ENCODE measurements at regions not wholly inside any gene's neighbourhood (a gene's known extent, or its start where the extent isn't known, plus 50 kb on each side); places are given as distances from the start of the nearest gene placed in this dataset.
"Not testable (repeated sequence)": the region's sequence is repeated elsewhere in the genome, so short reads cannot be mapped to it uniquely, and the experiment has no call there.

- no peak for DNase-seq
Observed at GRCh38 chr6:116982401-116982800, 105.4 kb downstream of the RFX6 start.

- DNase-seq: no peak
Observed at GRCh38 chr6:116983375-116983774, 106.3 kb downstream of the RFX6 start.

- DNase-seq: no peak
Observed at GRCh38 chr6:116986819-116987218, 109.8 kb downstream of the RFX6 start.

- no peak for DNase-seq
Observed at GRCh38 chr6:116990679-116991078, 113.6 kb downstream of the RFX6 start.

- no peak for DNase-seq
Observed at GRCh38 chr6:116992546-116992945, 115.5 kb downstream of the RFX6 start.

GRCh38 chr6:116994447-116994846 lies 117.4 kb downstream of the RFX6 start:
- DNase-seq: no peak

GRCh38 chr6:116996842-116997241 lies 119.8 kb downstream of the RFX6 start:
- peak in 1 of 2 experiments; percentile 51 for DNase-seq

- no peak for DNase-seq
Observed at GRCh38 chr6:116997496-116997895, 120.5 kb downstream of the RFX6 start.

GRCh38 chr6:117007659-117008058 lies 130.6 kb downstream of the RFX6 start:
- no peak for DNase-seq

- no peak for DNase-seq
Observed at GRCh38 chr6:117008618-117009017, 131.6 kb downstream of the RFX6 start.

GRCh38 chr6:117014641-117015473 lies 137.8 kb downstream of the RFX6 start:
- not testable (repeated sequence) for DNase-seq

- not testable (repeated sequence) for DNase-seq
Observed at GRCh38 chr6:117015474-117015804, 138.4 kb downstream of the RFX6 start.

GRCh38 chr6:117018771-117019170 lies 141.7 kb downstream of the RFX6 start:
- no peak for DNase-seq

- DNase-seq: no peak
Observed at GRCh38 chr6:117022774-117023173, 145.7 kb downstream of the RFX6 start.

- no peak for DNase-seq
Observed at GRCh38 chr6:117025310-117025709, 148.3 kb downstream of the RFX6 start.

GRCh38 chr6:117028256-117028655 lies 151.2 kb downstream of the RFX6 start:
- no peak for DNase-seq

- DNase-seq: no peak
Observed at GRCh38 chr6:117034547-117034946, 157.5 kb downstream of the RFX6 start.

- no peak for DNase-seq
Observed at GRCh38 chr6:117034971-117035370, 157.9 kb downstream of the RFX6 start.

- no peak for DNase-seq
Observed at GRCh38 chr6:117050301-117050700, 173.3 kb downstream of the RFX6 start.

- DNase-seq: no peak
Observed at GRCh38 chr6:117072134-117072533, 193.2 kb upstream of the VGLL2 start.

- DNase-seq: no peak
Observed at GRCh38 chr6:117072781-117073180, 192.6 kb upstream of the VGLL2 start.

GRCh38 chr6:117074672-117075071 lies 190.7 kb upstream of the VGLL2 start:
- no peak for DNase-seq

GRCh38 chr6:117075218-117075617 lies 190.1 kb upstream of the VGLL2 start:
- no peak for DNase-seq

- DNase-seq: no peak
Observed at GRCh38 chr6:117076076-117076475, 189.3 kb upstream of the VGLL2 start.

GRCh38 chr6:117077300-117077699 lies 188.1 kb upstream of the VGLL2 start:
- DNase-seq: no peak
